KG1 (cell line): ENCODE measurements at regions not wholly inside any gene's neighbourhood (a gene's known extent, or its start where the extent isn't known, plus 50 kb on each side); places are given as distances from the start of the nearest gene placed in this dataset.

Source experiments
- DNase-seq: peaks from one replicate; lab custom pipeline; 2025; lab: John Stamatoyannopoulos, UW

GRCh38 chr6:106918115-106918514 lies 56.4 kb downstream of the CD24 start:
- no peak for DNase-seq

- DNase-seq, result no peak
Measured at GRCh38 chr6:106916891-106917290, 57.6 kb downstream of the CD24 start.

GRCh38 chr6:106913676-106914280 lies 60.8 kb downstream of the CD24 start:
- no peak for DNase-seq

GRCh38 chr6:106913111-106913510 lies 61.4 kb downstream of the CD24 start:
- no peak for DNase-seq

GRCh38 chr6:106912091-106912490 lies 62.4 kb downstream of the CD24 start:
- no peak for DNase-seq

GRCh38 chr6:106910999-106911949 lies 63.3 kb downstream of the CD24 start:
- DNase-seq, result no peak

GRCh38 chr6:106908386-106908840 lies 66.1 kb downstream of the CD24 start:
- DNase-seq, result no peak

- DNase-seq, result no peak
Measured at GRCh38 chr6:106907754-106908153, 66.8 kb downstream of the CD24 start.

- DNase-seq, result no peak
Measured at GRCh38 chr6:106906232-106906631, 68.3 kb downstream of the CD24 start.

GRCh38 chr6:106903299-106903698 lies 71.2 kb downstream of the CD24 start:
- no peak for DNase-seq

GRCh38 chr6:106901062-106901461 lies 73.5 kb downstream of the CD24 start:
- DNase-seq, result no peak

- DNase-seq, result no peak
Measured at GRCh38 chr6:106899697-106900096, 74.8 kb downstream of the CD24 start.

GRCh38 chr6:106897580-106897979 lies 76.9 kb downstream of the CD24 start:
- DNase-seq, result no peak

GRCh38 chr6:106895703-106896040 lies 78.9 kb downstream of the CD24 start:
- DNase-seq, result no peak

GRCh38 chr6:106894978-106895702 lies 79.4 kb downstream of the CD24 start:
- no peak for DNase-seq

GRCh38 chr6:106892186-106892585 lies 82.3 kb downstream of the CD24 start:
- no peak for DNase-seq

- no peak for DNase-seq
Measured at GRCh38 chr6:106890447-106890846, 84.1 kb downstream of the CD24 start.

- DNase-seq, result no peak
Measured at GRCh38 chr6:106889692-106890091, 84.8 kb downstream of the CD24 start.

GRCh38 chr6:106886922-106887797 lies 87.4 kb downstream of the CD24 start:
- no peak for DNase-seq

GRCh38 chr6:106886081-106886843 lies 88.3 kb downstream of the CD24 start:
- DNase-seq, result no peak

GRCh38 chr6:106885679-106886078 lies 88.8 kb downstream of the CD24 start:
- no peak for DNase-seq
